ENCODE measurements at regions not wholly inside any gene's neighbourhood (a gene's known extent, or its start where the extent isn't known, plus 50 kb on each side); places are given as distances from the start of the nearest gene placed in this dataset.
"Not testable (repeated sequence)": the region's sequence is repeated elsewhere in the genome, so short reads cannot be mapped to it uniquely, and the experiment has no call there.

- TF ChIP-seq CTCF (IDR thresholded peaks at IDR 0.05; ENCODE audit: poor library complexity); EZH2 (IDR thresholded peaks at IDR 0.05; ENCODE audit: borderline replicate concordance); EZH2phosphoT487 (IDR thresholded peaks at IDR 0.05; ENCODE audit: low read depth, severe bottlenecking, unreplicated experiment): not testable (repeated sequence)
Measured at GRCh38 chr15:61362912-61363311, 133.8 kb upstream of the RORA start.
